ENCODE measurements at regions not wholly inside any gene's neighbourhood (a gene's known extent, or its start where the extent isn't known, plus 50 kb on each side); places are given as distances from the start of the nearest gene placed in this dataset.

DNA sequence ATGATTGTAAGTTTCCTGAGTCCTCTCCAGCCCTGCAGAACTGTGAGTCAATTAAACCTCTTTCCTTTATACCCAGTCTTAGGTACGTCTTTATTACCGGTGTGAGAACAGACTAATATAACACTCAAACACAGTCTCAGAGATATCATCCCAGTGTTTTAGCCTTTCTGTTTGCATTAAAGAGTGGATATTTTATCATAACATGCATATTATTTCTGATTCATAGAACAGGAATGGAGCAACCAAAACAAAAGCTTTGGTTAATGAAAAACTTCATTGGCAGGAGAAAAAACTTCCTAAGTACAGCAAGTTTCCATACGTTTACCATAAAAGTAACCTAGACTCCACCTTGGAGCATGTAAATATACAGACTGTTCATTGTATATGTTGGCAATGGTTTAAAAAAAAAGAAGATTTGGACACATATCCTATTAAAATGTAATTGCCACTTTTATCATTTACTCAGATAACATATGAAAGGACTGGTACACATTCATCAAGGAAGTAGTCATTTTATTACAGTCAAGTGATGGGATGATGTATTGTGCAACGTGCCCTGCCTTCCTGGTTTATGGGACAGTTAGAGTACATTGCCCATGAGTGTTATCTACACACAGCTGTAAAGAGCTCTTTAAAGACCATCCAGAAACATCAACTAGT is 144.8 kb downstream of the ETS2 start:
- Histone ChIP-seq H3K4me3 (replicated peaks in 1 of 3; ENCODE audit: insufficient read depth in 1 of 3, low read depth in 1 of 3, low read length in 3 of 3) (no peak overlapping the region), H3K27ac (ENCODE audit: insufficient read depth, low read depth, low read length) (no peak overlapping the region), H3K9me3 (replicated peaks; ENCODE audit: control insufficient read depth, insufficient read depth, low read length) (no peaks in the 10 kb centered on the region), H3K27me3 (ENCODE audit: control insufficient read depth in 2 of 2, insufficient read depth in 2 of 2, low read length in 2 of 2) (peaks cover 0 to 3% of the 10 kb centered on the region in 2 experiments), H4K20me1 (replicated peaks; ENCODE audit: control insufficient read depth, extremely low read depth, insufficient read depth, low read length) (no peaks in the 10 kb centered on the region), H3K9me1 (replicated peaks; ENCODE audit: control insufficient read depth, extremely low read depth, insufficient read depth, low read length) (no peaks in the 10 kb centered on the region), H3K4me1 (ENCODE audit: control insufficient read depth, extremely low read depth, insufficient read depth, low read length) (no peaks in the 10 kb centered on the region), H3K36me3 (ENCODE audit: control insufficient read depth in 2 of 2, extremely low read depth in 1 of 2, insufficient read depth in 2 of 2, low read length in 2 of 2) (no peaks in the 10 kb centered on the region), H3K79me2 (ENCODE audit: control insufficient read depth, insufficient read depth, low read length) (no peaks in the 10 kb centered on the region), H3K4me2 (ENCODE audit: insufficient read depth, low read length) (no peak overlapping the region), H2AFZ (ENCODE audit: low read depth, low read length) (no peak overlapping the region), H3K9ac (replicated peaks; ENCODE audit: extremely low read depth, insufficient read depth, low read length) (no peak overlapping the region)
- intact Hi-C loops (cut with micrococcal nuclease): no loop called here
- DNase-seq (ENCODE audit: low read depth, low spot score): no peak
- no peak for FAIRE-seq
- BruUV-seq (replicated peaks): no TSS peak
- no peak for TF ChIP-seq FOS (IDR thresholded peaks at IDR 0.05; ENCODE audit: borderline replicate concordance, insufficient read depth, low read length)
- TF ChIP-seq POLR2AphosphoS5 (IDR thresholded peaks at IDR 0.05; ENCODE audit: insufficient read depth, low read depth, low read length): no peak
- TF ChIP-seq CTCF (IDR thresholded peaks at IDR 0.05; ENCODE audit: extremely low read depth in 1 of 2, insufficient read depth in 1 of 2, low read depth in 1 of 2, low read length in 2 of 2): no peak
- no peak for TF ChIP-seq MAX (IDR thresholded peaks at IDR 0.05; ENCODE audit: insufficient read depth, insufficient read length)
- TF ChIP-seq MYC (IDR thresholded peaks at IDR 0.05; ENCODE audit: low read depth, low read length): no peak
- TF ChIP-seq GATA2 (IDR thresholded peaks at IDR 0.05; ENCODE audit: insufficient read depth, insufficient read length, low read depth, low read length): no peak
- TF ChIP-seq EZH2 (IDR thresholded peaks at IDR 0.05; ENCODE audit: borderline replicate concordance, low read depth, low read length, severe bottlenecking): no peak
- no peak for TF ChIP-seq POLR2A (IDR thresholded peaks at IDR 0.05; ENCODE audit: low read depth, low read length)
- TF ChIP-seq JUN (IDR thresholded peaks at IDR 0.05; ENCODE audit: borderline replicate concordance, insufficient read depth, insufficient read length, low read depth): no peak
- ChIA-PET CTCF (no interaction called here), POLR2A (no interaction called here)
- dilution Hi-C loops (cut with MboI; ENCODE audit: extremely low pct_ligation_motif_present, low sequenced_read_pairs): no loop called here

Data from endothelial cell of umbilical vein (primary cell).